ENCODE measurements at regions not wholly inside any gene's neighbourhood (a gene's known extent, or its start where the extent isn't known, plus 50 kb on each side); places are given as distances from the start of the nearest gene placed in this dataset.

DNA sequence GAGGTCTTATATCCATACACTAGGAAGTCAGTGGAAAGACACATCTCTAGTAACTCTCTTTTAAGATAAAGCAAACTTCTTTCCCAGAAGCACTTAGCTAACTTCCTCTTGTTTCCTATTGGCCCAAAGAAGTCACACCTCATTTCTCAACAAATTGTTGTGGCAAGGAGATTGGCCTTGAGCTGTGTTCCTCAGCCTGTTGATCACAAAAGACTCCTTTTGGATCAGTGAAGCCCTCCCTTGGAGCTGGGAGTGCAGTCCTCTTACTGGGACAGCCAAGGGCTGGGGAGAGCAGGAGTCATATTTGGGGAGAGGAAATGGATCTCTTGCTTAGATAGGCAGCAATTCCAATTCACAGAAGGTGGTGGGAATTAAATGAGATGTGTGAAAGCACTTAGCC is 51.2 kb upstream of the DAPL1 start:
- TF ChIP-seq, protein P1, sequence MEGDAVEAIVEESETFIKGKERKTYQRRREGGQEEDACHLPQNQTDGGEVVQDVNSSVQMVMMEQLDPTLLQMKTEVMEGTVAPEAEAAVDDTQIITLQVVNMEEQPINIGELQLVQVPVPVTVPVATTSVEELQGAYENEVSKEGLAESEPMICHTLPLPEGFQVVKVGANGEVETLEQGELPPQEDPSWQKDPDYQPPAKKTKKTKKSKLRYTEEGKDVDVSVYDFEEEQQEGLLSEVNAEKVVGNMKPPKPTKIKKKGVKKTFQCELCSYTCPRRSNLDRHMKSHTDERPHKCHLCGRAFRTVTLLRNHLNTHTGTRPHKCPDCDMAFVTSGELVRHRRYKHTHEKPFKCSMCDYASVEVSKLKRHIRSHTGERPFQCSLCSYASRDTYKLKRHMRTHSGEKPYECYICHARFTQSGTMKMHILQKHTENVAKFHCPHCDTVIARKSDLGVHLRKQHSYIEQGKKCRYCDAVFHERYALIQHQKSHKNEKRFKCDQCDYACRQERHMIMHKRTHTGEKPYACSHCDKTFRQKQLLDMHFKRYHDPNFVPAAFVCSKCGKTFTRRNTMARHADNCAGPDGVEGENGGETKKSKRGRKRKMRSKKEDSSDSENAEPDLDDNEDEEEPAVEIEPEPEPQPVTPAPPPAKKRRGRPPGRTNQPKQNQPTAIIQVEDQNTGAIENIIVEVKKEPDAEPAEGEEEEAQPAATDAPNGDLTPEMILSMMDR (IDR thresholded peaks at IDR 0.05; ENCODE audit: insufficient read depth, low read depth, low read length), result no peak
- no peak for TF ChIP-seq EZH2 (IDR thresholded peaks at IDR 0.05; ENCODE audit: insufficient read depth, low read length)
